Right ventricle myocardium inferior (tissue), 1 donor: ENCODE measurements at regions not wholly inside any gene's neighbourhood (a gene's known extent, or its start where the extent isn't known, plus 50 kb on each side); places are given as distances from the start of the nearest gene placed in this dataset.

Source experiments
- ATAC-seq: fragments of 200-7000 bp; cut with Tn5 transposase; one replicate; pipeline ENCODE4 v1.9.1; 2020; ENCODE audit warnings: mild to moderate bottlenecking, moderate library complexity
- DNase-seq: peaks from one replicate; pipeline ENCODE4 v3.0.0; 2021; ENCODE audit errors: missing footprints
- intact Hi-C: fragments of 100-400 bp; cut with DNase I; formaldehyde crosslinking; loops from one replicate; pipeline ENCODE4 v1.11.0; 2022
- donor health status: DM: no; HTN: yes; CAD: no; lungs with severe emphysema.

DNA sequence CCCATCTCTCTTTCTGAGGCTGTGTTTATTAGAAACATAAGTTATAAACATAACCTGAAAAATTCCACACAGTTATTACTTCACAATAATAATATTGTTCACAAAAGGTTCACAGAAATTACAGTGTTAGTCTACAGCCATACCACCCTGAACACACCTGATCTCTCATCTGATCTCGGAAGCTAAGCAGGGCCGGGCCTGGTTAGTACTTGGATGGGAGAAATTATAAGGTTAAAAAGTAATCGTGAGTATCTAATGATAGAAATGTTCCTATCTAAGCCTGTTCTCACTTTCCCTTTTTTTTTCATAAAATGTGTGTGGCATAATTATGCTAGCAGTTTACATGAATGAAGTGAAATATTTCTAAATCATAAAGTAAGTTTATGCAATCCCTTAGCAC, 647.8 kb downstream of the TBC1D32 start:
- no peak for DNase-seq

DNA sequence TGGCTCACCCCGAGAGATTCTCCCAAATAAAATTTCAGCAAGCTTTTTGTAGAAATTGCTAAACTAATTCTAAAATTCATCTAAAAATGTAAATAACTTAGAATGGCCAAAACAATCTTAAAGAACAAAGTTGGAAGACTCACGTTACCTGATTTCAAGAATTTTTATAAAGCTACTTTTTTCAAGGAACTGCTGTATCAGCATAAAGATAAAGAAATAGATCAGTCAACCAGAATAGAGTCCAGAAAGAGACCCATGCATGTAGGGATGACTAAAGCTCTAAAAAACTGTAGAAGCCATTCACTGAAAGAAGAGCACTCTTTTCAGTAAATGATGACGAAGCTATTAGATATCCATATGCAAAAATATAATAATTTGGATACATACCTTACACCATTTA, 652.1 kb downstream of the TBC1D32 start:
- intact Hi-C loops, result no loop called here
- no peak for ATAC-seq
- DNase-seq, result no peak

More for the DNA sequence above, 647.8 kb downstream of the TBC1D32 start:
- intact Hi-C loops, result no loop called here
- ATAC-seq, result no peak

DNA sequence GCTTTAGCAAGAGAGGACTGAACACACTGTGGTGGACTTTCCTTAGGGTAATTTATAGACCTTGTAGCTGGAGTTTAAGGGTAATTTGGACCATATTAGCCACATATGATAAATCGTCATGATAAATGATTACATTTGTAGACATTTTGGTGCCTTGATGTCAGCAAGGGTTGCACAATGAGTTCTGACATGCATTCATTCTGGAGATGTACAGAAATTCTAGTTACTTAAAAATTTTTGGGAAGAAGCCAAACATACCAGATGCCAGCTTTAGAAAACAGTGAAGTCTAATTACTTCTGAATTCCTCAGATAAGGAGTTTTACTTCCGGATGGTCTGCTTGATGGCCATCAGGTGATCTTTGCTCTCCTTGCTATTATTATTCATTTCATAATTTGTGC, 653.1 kb downstream of the TBC1D32 start:
- intact Hi-C loops, result no loop called here

DNA sequence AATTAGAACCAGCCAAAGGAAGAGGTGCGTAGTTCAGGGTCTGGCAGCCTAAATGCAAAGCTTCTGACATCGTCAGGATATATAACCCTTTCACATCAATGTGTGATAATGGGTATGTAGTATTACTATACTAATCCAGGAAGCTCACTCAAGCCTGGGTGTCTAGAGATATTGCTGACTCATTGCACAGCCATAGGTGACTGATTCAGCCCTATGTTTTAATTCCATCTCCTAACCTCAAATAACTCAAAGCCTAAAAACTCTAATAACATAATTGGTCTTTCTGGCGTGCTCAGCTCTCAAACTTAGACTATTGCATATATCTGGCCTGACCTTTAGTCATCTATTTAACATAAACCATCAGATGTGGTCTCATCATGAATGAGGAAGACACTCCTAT, 658.4 kb downstream of the TBC1D32 start:
- ATAC-seq (no peak), DNase-seq (no peak)
- intact Hi-C loops, result no loop called here

More for the DNA sequence above, 653.1 kb downstream of the TBC1D32 start:
- no peak for DNase-seq
- no peak for ATAC-seq

DNA sequence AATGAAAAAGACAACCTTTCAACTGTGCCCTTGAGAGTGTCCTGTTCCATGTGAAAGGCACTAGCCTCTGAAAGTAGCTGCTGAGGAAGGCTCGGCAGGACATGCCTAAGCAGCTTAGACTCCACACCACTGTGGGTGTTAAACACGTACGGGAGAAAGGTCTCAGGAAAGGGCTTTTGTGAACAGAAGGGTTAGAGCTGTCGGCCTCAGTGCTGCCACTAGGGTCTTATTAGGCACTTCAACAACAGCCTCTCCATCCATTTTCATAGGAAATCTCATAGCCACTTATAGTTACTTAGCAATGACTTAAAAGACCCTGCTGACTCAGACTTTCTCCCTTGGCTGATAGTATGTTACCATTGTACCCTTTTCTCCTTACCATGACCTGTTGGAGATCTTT, 662.8 kb downstream of the TBC1D32 start:
- DNase-seq (no peak), ATAC-seq (no peak)
- intact Hi-C loops, result no loop called here

DNA sequence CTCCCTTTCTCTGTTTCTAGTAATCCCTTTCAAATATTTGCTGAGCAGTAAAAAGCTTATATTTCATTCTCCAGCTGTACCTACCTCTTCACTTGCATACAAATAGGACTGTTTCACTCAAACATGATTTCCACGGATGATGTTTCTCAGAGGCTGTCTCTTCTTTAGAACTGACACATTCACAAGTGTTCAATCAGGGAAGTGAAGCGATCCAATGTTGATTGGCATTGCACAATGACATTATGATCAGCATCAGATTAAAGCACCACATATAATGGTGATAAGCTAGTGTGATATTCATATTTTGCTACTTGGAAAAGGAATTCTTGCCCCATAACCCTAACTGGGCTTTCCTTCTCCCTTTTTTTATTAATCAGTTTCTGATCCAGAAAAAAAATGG, 681.8 kb downstream of the TBC1D32 start:
- DNase-seq (no peak), ATAC-seq (no peak)
- intact Hi-C loops, result no loop called here

DNA sequence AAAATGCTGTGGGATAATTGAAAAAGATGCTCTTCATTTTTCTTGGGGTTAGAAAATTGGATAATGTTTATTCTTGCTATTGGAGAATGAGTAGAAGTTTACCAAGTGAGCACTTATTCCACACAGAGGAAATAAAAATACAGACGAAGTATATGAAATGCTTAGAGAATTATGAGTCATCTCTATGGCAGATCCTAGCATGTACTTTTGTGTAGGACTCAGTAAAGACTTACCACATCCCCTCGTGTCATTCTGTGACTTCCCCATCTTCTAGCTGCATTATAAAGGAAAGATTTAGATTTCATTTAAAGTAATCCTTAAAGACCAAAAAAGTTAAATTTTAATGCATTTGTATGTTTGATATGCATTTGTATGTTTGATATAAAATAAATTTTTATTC, 685.6 kb downstream of the TBC1D32 start:
- intact Hi-C loops, result no loop called here
- ATAC-seq (no peak), DNase-seq (no peak)

DNA sequence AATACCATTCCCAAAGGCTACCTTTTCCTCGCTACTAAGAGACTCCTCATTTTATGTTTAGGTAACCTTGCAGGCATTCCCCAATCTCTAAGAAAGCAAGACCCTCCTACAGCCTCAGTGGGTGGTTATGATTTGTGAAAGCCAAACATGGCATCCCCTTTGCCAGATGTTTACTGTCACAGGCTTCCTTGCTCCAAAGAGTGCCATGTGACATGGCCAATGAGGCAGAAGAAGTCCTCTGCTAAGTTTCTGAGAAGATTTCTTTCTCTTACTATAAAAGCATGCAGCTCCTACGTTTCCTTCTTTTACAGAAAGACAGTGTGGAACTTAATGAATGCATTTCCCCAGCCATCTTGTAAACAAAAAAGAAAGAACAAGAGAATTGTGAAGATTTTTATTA, 688.2 kb downstream of the TBC1D32 start:
- intact Hi-C loops, result no loop called here
- no peak for DNase-seq
- ATAC-seq, result no peak

DNA sequence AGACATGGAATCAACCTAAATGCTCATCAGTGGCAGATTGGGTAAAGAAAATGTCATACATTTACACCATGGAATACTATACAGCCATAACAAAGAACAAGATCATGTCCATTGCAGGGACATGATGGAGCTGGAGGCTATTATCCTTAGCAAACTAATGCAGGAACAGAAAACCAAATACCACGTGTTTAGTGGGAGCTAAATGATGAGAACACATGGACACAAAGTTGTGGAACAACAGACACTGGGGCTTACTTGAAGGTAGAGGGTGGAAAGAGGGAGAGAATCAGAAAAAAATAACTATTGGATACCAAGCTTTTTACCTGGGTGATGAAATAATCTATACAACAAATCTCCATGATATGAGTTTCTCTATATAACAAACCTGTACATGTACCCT, 701.3 kb downstream of the TBC1D32 start:
- ATAC-seq (no peak), DNase-seq (no peak)
- intact Hi-C loops, result no loop called here

DNA sequence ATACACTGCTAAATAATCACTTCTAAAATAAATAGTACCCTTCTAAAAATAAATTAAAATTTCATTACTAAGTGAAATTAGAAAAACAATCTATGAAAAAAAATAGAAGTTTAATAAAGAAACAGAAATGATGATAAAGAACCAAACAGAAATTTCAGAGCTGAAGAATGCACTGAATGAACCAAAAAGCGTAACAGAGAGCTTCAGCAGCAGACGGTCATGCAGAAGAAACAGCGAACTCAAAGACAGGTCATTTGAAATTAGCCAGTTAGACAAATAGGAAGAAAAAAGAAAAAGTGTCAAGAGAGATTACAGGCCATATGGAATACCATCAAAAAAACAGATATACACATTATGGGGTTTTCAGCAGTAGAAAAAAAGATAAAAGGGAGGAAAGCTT, 706.7 kb downstream of the TBC1D32 start:
- intact Hi-C loops, result no loop called here
- no peak for ATAC-seq

DNA sequence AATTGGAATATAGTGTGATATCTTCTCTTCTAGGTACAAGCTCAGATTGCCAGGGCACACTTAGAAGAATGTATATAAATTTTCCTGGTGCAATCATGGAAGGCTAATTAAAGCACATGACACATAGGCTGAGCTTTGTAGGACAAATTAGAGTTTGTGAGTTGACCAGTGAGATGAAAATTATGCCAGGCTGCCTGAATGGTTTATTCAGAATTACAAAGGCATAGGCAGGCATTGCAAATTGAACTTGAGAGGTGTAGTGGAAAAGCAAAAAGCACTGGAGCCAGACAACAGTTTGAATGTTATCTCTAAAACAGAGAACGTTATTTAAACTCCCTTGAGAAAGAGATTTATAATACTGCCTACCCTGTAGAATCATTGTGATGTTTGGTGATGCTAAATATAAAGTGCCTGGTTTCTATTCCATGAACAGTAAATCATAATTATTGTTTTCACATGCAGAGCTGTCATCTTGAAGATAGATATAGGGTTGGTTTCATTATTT, 712.1 kb downstream of the TBC1D32 start:
- ATAC-seq (no peak), DNase-seq (no peak)
- intact Hi-C loops, result no loop called here

More for the DNA sequence above, 706.7 kb downstream of the TBC1D32 start:
- DNase-seq, result no peak

DNA sequence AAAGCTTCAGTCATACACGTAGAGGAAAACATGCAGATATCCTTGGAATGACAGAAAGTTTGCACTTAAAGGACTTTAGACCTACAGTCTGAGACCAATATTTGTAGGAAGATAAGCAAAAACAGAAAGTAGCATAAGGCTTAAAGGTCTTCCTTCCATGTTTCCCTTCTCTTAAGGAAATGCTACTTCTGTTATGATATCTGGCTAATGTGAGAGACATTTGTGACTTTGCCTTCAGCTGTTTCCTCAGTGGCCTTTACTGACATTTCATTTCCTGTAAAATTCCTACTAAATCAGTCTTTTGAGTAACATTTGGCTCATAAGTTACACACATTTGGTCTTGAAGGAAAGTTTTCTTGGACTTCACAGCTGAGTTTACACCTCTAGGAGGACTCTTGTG, 713.4 kb downstream of the TBC1D32 start:
- no peak for ATAC-seq
- no peak for DNase-seq
- intact Hi-C loops, result no loop called here

DNA sequence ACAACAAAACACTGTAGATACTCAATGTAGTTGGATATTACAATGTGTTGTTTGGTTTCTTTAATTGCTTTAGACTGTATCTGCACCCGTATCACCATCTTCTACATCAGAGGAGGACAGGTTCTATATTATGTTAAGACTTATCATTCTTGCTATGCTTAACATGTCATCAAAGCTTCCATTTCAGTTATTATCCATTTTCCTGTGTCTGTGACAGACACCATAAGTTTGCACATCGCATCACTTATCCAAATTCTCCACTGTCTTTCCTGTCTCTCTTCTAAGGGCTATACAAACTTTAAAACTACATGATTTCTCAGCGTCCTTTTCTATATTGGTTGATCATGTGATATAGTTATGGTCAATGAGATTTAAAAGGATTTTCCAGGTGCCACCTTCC, 719.0 kb downstream of the TBC1D32 start:
- DNase-seq (no peak), ATAC-seq (no peak)
- intact Hi-C loops, result no loop called here

DNA sequence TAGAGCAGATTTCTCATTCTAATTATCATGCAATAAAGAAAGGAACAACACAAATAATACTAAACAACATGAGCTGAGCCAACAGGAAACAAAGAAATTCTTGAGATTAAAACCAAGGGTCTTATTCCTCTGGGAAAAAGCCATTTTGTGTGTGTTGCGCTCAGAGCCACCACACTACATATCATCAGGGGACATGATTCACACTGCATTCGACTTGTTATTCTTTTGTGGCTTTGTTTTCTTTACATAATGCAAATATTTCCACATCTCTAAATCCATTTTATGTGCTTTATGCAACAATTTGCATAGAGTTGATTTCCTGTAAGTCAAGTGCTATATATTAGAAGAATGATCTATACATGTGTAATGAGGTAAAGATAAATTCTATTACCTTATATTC, 719.6 kb downstream of the TBC1D32 start:
- intact Hi-C loops, result no loop called here
- ATAC-seq (no peak), DNase-seq (no peak)

DNA sequence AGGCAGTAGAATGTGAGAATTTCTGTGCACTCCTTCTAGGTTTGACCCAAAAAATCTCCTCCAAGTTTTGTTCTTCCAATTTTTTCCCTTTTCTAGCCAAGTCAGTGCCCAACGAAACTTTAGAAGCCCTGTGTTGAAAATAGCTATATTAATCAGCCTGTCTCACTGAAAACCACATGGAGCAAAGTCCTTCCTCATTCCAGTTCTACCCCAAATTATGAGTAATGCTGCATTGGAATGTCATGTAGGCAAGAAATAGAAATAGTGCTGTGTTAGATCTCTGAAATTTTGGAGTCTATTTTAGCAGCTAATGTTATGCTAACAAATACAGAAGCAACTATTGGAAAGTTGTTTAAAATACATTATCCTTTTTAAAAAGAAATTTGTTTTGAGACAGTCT, 725.5 kb downstream of the TBC1D32 start:
- intact Hi-C loops, result no loop called here
- ATAC-seq (no peak), DNase-seq (no peak)

DNA sequence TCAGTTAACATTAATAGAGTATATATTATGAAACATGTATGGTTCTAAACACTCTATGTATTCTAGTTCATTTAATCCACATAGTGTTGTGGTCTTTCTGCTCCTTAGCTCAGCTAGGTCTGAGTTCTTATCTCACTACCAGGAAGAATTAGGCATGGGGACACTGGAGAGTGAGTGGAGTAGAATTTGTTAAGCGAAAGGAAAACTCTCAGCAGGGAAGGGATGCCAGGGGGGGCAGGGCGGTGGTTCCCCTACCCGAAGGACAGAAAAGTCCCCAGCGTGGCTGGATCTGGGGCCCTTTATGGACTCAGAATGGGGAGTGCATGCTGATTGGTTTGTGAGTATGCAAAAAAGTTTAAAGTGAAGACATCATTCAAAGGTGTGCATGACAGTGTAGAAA, 727.5 kb downstream of the TBC1D32 start:
- DNase-seq (no peak), ATAC-seq (no peak)
- intact Hi-C loops, result no loop called here

DNA sequence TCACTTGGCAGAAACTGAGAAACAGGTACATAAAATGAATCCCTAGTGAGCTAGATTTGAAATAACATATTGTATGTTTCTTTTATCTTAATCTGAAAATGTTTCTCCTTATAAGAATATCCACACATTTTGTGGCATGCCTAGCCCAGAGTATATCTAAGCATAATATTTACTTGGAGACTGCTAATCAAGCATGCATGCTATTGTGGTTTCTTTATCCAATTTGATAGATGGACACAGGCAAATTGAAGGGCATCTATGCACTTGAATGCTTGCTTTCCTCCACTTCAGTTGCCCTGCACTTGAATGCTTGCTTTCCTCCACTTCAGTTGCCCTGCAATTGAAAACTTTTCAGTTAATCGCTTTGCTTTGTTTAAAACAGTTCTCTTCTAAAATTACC, 729.8 kb downstream of the TBC1D32 start:
- intact Hi-C loops, result no loop called here
- no peak for DNase-seq

DNA sequence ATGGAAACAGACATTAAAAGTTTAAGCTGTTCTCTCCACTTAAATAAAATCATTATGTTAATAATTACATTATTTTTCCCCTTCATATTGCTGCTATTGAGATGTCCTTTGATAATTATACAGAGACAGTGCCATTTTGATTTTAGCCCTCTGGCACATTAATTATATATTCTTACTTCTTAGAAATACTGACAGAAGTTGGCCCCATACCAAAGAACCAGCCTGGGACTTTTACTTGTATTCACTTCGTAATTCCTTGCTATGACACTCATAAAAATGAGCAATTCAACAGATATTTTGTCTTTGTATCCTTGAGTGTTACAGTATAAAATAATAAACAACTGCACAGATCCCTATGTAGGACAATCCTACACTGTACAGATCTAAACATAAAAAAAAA, 743.7 kb downstream of the TBC1D32 start:
- ATAC-seq (no peak), DNase-seq (no peak)
- intact Hi-C loops, result no loop called here

More for the DNA sequence above, 729.8 kb downstream of the TBC1D32 start:
- ATAC-seq, result no peak

DNA sequence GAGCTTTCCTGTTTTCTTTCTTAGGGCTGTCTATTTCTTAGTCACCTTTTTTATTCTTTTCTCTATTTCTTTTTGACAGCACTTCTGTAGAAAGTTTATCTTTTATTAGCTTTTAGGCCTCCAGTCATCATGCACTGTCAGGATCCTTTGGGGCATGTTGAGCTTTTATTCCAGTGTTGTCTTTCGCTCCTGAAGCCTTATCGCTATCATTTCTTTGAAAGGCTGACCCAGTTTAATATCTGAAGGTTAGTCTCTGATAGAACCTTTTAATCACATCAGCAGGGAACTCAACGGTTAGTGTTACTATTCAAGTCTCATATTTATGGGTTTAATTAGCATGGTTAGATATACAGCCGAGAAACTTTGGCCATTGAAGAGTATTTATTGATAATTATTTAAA, 745.9 kb downstream of the TBC1D32 start:
- ATAC-seq (no peak), DNase-seq (no peak)
- intact Hi-C loops, result no loop called here

DNA sequence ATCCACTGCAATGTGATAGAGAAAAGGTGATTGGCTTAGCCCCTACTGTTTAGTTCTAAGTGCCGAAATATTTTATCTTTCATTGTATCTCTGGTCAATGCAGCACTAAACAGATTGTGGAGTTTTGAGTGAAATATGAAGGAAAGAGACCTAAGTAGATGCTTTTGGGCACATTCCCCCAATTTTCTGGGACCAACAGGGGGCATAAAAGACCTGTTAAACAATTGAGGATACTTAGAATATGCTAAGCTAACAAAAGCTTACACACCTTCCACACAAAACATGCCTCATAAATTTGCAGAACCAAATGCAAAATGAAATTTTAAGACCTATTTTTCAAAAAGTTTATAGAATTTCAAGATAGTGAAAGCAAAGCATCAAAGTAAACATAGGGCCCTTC, 746.9 kb downstream of the TBC1D32 start:
- no peak for DNase-seq
- ATAC-seq, result no peak
- intact Hi-C loops, result no loop called here

DNA sequence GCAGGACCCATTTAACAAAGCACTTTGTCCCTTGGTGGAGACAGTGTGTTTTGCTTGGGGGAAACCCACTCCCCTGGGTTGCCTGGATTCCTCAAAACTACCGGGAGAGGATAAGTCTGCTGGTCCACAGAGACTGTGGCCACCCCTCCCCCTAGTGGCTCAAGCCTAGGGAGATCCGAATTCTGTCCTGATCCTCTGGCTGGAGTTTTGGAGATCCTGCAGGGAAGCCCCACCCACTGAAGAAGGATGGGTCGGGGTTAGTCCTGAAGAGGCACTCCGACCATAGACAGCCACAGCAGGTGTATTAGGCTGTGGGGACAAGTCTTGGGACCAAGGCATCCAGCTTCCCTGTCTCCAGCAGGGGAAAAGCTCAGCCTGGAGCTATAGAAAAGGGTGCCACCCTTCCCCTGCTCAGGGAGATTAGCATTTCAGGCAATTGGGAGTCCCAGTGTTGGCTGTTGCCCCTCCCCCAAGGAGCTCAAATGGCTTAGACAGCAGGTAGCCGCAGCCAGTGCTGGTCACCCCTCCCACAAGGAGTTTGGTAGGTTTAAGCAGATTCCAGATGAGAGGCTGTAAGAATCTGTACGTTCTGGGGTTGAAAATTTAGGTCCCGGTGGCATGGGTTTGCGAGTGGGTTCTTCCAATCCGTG, 750.0 kb downstream of the TBC1D32 start:
- ATAC-seq, result no peak
- intact Hi-C loops, result no loop called here
- peak; percentile 31 for DNase-seq
